ENCODE measurements at regions not wholly inside any gene's neighbourhood (a gene's known extent, or its start where the extent isn't known, plus 50 kb on each side); places are given as distances from the start of the nearest gene placed in this dataset.

GRCh38 chr10:8489823-8490222 lies 435.3 kb downstream of the GATA3 start:
- TF ChIP-seq TCF4 (CRISPR knock-in tag; IDR thresholded peaks at IDR 0.05; ENCODE audit: borderline replicate concordance) (peak; percentile 94), ISL1 (CRISPR knock-in tag; IDR thresholded peaks at IDR 0.05) (no peak), TOX (CRISPR knock-in tag; IDR thresholded peaks at IDR 0.05; ENCODE audit: borderline replicate concordance) (no peak), CSRNP3 (CRISPR knock-in tag; IDR thresholded peaks at IDR 0.05) (0 out of 2 replicates have a peak, but pooled peaks have one; percentile 64), BACH2 (CRISPR knock-in tag; IDR thresholded peaks at IDR 0.05; ENCODE audit: borderline replicate concordance) (no peak), TSHZ2 (CRISPR knock-in tag; IDR thresholded peaks at IDR 0.05) (peak; percentile 63; the same call in 1 of the 2 replicates), ZFP3 (CRISPR knock-in tag; IDR thresholded peaks at IDR 0.05) (no peak), POU6F1 (CRISPR knock-in tag; IDR thresholded peaks at IDR 0.05; ENCODE audit: borderline replicate concordance, low read depth) (no peak), ZNF8 (CRISPR knock-in tag; IDR thresholded peaks at IDR 0.05) (peak; percentile 49; the same call in 1 of the 2 replicates)
- no peak; the same call in 2 of the 3 replicates for ATAC-seq

GRCh38 chr10:8498290-8498689 lies 443.8 kb downstream of the GATA3 start:
- TF ChIP-seq RARB (CRISPR knock-in tag; IDR thresholded peaks at IDR 0.05) = no peak
- no peak for TF ChIP-seq CSDC2 (CRISPR knock-in tag; IDR thresholded peaks at IDR 0.05)
- TF ChIP-seq SNAI2 (CRISPR knock-in tag; IDR thresholded peaks at IDR 0.05) = no peak
- TF ChIP-seq TOX (CRISPR knock-in tag; IDR thresholded peaks at IDR 0.05; ENCODE audit: borderline replicate concordance) = no peak
- no peak for ATAC-seq

- TF ChIP-seq OSR1 (CRISPR knock-in tag; IDR thresholded peaks at IDR 0.05) (no peak), ARNTL (CRISPR knock-in tag; IDR thresholded peaks at IDR 0.05; ENCODE audit: borderline replicate concordance, low read depth) (no peak), BACH2 (CRISPR knock-in tag; IDR thresholded peaks at IDR 0.05; ENCODE audit: borderline replicate concordance) (no peak), ZNF70 (CRISPR knock-in tag; IDR thresholded peaks at IDR 0.05) (no peak), TCF4 (CRISPR knock-in tag; IDR thresholded peaks at IDR 0.05; ENCODE audit: borderline replicate concordance) (no peak), ZFP3 (CRISPR knock-in tag; IDR thresholded peaks at IDR 0.05) (no peak), ZNF565 (CRISPR knock-in tag; conservative IDR thresholded peaks at IDR 0.05; ENCODE audit: low read depth) (no peak), CREB5 (CRISPR knock-in tag; IDR thresholded peaks at IDR 0.05; ENCODE audit: low read depth) (no peak), TSHZ2 (CRISPR knock-in tag; IDR thresholded peaks at IDR 0.05) (no peak), POU6F1 (CRISPR knock-in tag; IDR thresholded peaks at IDR 0.05; ENCODE audit: borderline replicate concordance, low read depth) (no peak)
- no peak for ATAC-seq
Observed at GRCh38 chr10:8498881-8499280, 444.4 kb downstream of the GATA3 start.
